ENCODE measurements at regions not wholly inside any gene's neighbourhood (a gene's known extent, or its start where the extent isn't known, plus 50 kb on each side); places are given as distances from the start of the nearest gene placed in this dataset.

DNA sequence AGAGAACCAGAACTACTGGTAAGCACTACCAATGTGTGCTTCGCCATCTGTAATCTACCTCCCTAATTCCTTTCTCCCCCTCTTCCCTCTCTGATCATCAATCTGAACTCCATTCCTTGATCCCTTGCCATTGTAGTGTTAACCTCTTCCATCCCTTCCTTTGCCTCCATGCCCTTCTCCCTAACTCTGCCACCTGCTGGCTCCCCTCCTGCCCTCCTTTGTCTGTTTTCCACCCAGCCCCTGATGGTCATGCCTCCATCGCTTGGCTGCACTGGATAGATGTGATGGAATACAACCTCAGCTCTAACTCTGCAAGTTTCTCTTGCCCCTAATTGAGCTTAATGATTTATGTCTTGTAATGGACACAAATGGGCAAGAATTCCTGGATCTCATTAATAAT is 108.2 kb upstream of the ASIC2 start:
- H4K20me1 ChIP-seq (ENCODE audit: control insufficient read depth, insufficient read depth): no peaks in the 10 kb centered on the region
- TF ChIP-seq ETV6 (conservative IDR thresholded peaks at IDR 0.05 in 1 of 2, IDR thresholded peaks at IDR 0.05 in 1 of 2; ENCODE audit: borderline replicate concordance in 1 of 2, low read depth in 1 of 2): no peak
- TF ChIP-seq NFXL1 (IDR thresholded peaks at IDR 0.05; ENCODE audit: borderline replicate concordance): no peak
- TF ChIP-seq, protein P1, sequence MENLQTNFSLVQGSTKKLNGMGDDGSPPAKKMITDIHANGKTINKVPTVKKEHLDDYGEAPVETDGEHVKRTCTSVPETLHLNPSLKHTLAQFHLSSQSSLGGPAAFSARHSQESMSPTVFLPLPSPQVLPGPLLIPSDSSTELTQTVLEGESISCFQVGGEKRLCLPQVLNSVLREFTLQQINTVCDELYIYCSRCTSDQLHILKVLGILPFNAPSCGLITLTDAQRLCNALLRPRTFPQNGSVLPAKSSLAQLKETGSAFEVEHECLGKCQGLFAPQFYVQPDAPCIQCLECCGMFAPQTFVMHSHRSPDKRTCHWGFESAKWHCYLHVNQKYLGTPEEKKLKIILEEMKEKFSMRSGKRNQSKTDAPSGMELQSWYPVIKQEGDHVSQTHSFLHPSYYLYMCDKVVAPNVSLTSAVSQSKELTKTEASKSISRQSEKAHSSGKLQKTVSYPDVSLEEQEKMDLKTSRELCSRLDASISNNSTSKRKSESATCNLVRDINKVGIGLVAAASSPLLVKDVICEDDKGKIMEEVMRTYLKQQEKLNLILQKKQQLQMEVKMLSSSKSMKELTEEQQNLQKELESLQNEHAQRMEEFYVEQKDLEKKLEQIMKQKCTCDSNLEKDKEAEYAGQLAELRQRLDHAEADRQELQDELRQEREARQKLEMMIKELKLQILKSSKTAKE (IDR thresholded peaks at IDR 0.05; ENCODE audit: low read depth, poor library complexity, severe bottlenecking): no peak
- no peak for TF ChIP-seq MEF2B (IDR thresholded peaks at IDR 0.05; ENCODE audit: partially characterized antibody, poor library complexity, severe bottlenecking)
- no peak for TF ChIP-seq FOXM1 (IDR thresholded peaks at IDR 0.05; ENCODE audit: low read depth, low read length)
- no peak for TF ChIP-seq POLR2AphosphoS2 (IDR thresholded peaks at IDR 0.05; ENCODE audit: low read depth, low read length)
- FAIRE-seq (no peak), ATAC-seq (no peak), DNase-seq (ENCODE audit: low read depth, low spot score) (no peak)
- H3K9me3 ChIP-seq (replicated peaks; ENCODE audit: control insufficient read depth, insufficient read depth, low read length): no peaks in the 10 kb centered on the region
- no peak overlapping the region for H3K27ac ChIP-seq (ENCODE audit: control insufficient read depth, insufficient read depth)
- SMC1A ChIA-PET (ENCODE audit: uncharacterized antibody, unreplicated experiment): interaction anchor here (0.7 kb wide), 1 partner anchor 59 kb away, joined by 3 read pairs; no protein-coding TSS in a partner anchor
- no peaks in the 10 kb centered on the region; a peak in 1 of 4 replicates for H3K27me3 ChIP-seq (replicated peaks in 1 of 2; ENCODE audit: control insufficient read depth in 2 of 2, insufficient read depth in 2 of 2, low read length in 1 of 2)
- no peak overlapping the region for H3K9ac ChIP-seq (ENCODE audit: control insufficient read depth, insufficient read depth, low read length)
- no peak overlapping the region for H3K4me2 ChIP-seq (ENCODE audit: control insufficient read depth, insufficient read depth)
- CTCF ChIA-PET: no interaction called here
- no peaks in the 10 kb centered on the region for H3K36me3 ChIP-seq (ENCODE audit: control insufficient read depth in 2 of 2, insufficient read depth in 2 of 2, low read length in 1 of 2)
- no peak overlapping the region for H3K4me3 ChIP-seq
- RAD21 ChIA-PET (ENCODE audit: unreplicated experiment): no interaction called here
- H3K4me1 ChIP-seq (ENCODE audit: control insufficient read depth, insufficient read depth, low read length): no peaks in the 10 kb centered on the region
- WGBS (ENCODE audit: insufficient coverage, insufficient replicate concordance, low lambda C conversion rate, missing lambda C conversion rate): 38% methylated on average over 2 of the region's 2 CpGs
- no TSS peak for BruUV-seq (replicated peaks)
- no peaks in the 10 kb centered on the region for H3K79me2 ChIP-seq (ENCODE audit: control insufficient read depth, insufficient read depth, low read length)
- in situ Hi-C loops (cut with MboI) (no loop called here), intact Hi-C loops (cut with micrococcal nuclease; ENCODE audit: unreplicated experiment) (no loop called here)
- POLR2A ChIA-PET: no interaction called here
- H2AFZ ChIP-seq (ENCODE audit: control insufficient read depth, low read depth, low read length): no peak overlapping the region

DNA sequence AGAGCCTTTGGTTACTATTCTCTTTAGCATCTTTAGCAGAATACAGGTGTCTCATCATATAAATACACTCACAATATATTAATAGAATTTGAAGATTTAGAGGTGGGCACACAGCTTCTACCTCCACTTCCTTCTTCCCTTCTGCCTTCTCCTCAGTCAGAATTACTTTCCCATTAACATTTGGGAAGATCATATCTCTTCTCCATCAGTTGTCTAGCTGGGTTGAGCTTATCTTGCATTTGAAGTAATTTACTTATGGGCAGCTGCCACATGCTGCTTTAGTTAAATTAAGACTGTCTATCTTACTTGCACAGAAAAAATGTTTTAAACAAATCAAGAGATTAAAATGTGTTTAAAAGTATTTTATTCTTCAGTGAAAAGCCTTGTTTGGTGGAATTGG is 110.1 kb upstream of the ASIC2 start:
- DNase-seq (ENCODE audit: low read depth, low spot score) (no peak), ATAC-seq (no peak), FAIRE-seq (no peak)
- Histone ChIP-seq H3K4me1 (ENCODE audit: control insufficient read depth, insufficient read depth, low read length) (no peaks in the 10 kb centered on the region), H3K4me3 (no peak overlapping the region), H3K27me3 (replicated peaks in 1 of 2; ENCODE audit: control insufficient read depth in 2 of 2, insufficient read depth in 2 of 2, low read length in 1 of 2) (no peaks in the 10 kb centered on the region; a peak in 1 of 4 replicates), H3K36me3 (ENCODE audit: control insufficient read depth in 2 of 2, insufficient read depth in 2 of 2, low read length in 1 of 2) (no peaks in the 10 kb centered on the region), H3K9ac (ENCODE audit: control insufficient read depth, insufficient read depth, low read length) (no peak overlapping the region), H3K79me2 (ENCODE audit: control insufficient read depth, insufficient read depth, low read length) (no peaks in the 10 kb centered on the region), H2AFZ (ENCODE audit: control insufficient read depth, low read depth, low read length) (no peak overlapping the region), H3K4me2 (ENCODE audit: control insufficient read depth, insufficient read depth) (no peak overlapping the region), H3K9me3 (replicated peaks; ENCODE audit: control insufficient read depth, insufficient read depth, low read length) (no peaks in the 10 kb centered on the region), H3K27ac (ENCODE audit: control insufficient read depth, insufficient read depth) (no peak overlapping the region), H4K20me1 (ENCODE audit: control insufficient read depth, insufficient read depth) (no peaks in the 10 kb centered on the region)
- in situ Hi-C loops (cut with MboI) (no loop called here), intact Hi-C loops (cut with micrococcal nuclease; ENCODE audit: unreplicated experiment) (no loop called here)
- ChIA-PET RAD21 (ENCODE audit: unreplicated experiment) (no interaction called here), CTCF (no interaction called here), SMC1A (ENCODE audit: uncharacterized antibody, unreplicated experiment) (no interaction called here), POLR2A (no interaction called here)
- no TSS peak for BruUV-seq (replicated peaks)
- TF ChIP-seq, protein P2, sequence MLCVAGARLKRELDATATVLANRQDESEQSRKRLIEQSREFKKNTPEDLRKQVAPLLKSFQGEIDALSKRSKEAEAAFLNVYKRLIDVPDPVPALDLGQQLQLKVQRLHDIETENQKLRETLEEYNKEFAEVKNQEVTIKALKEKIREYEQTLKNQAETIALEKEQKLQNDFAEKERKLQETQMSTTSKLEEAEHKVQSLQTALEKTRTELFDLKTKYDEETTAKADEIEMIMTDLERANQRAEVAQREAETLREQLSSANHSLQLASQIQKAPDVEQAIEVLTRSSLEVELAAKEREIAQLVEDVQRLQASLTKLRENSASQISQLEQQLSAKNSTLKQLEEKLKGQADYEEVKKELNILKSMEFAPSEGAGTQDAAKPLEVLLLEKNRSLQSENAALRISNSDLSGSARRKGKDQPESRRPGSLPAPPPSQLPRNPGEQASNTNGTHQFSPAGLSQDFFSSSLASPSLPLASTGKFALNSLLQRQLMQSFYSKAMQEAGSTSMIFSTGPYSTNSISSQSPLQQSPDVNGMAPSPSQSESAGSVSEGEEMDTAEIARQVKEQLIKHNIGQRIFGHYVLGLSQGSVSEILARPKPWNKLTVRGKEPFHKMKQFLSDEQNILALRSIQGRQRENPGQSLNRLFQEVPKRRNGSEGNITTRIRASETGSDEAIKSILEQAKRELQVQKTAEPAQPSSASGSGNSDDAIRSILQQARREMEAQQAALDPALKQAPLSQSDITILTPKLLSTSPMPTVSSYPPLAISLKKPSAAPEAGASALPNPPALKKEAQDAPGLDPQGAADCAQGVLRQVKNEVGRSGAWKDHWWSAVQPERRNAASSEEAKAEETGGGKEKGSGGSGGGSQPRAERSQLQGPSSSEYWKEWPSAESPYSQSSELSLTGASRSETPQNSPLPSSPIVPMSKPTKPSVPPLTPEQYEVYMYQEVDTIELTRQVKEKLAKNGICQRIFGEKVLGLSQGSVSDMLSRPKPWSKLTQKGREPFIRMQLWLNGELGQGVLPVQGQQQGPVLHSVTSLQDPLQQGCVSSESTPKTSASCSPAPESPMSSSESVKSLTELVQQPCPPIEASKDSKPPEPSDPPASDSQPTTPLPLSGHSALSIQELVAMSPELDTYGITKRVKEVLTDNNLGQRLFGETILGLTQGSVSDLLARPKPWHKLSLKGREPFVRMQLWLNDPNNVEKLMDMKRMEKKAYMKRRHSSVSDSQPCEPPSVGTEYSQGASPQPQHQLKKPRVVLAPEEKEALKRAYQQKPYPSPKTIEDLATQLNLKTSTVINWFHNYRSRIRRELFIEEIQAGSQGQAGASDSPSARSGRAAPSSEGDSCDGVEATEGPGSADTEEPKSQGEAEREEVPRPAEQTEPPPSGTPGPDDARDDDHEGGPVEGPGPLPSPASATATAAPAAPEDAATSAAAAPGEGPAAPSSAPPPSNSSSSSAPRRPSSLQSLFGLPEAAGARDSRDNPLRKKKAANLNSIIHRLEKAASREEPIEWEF (IDR thresholded peaks at IDR 0.05; ENCODE audit: insufficient replicate concordance, low read depth, low read length): no peak
- TF ChIP-seq MTA2 (IDR thresholded peaks at IDR 0.05; ENCODE audit: low read depth): no peak
- TF ChIP-seq JUND (IDR thresholded peaks at IDR 0.05; ENCODE audit: low read depth, low read length): no peak
- TF ChIP-seq CBX3 (IDR thresholded peaks at IDR 0.05; ENCODE audit: borderline replicate concordance, low read depth): no peak
- no peak for TF ChIP-seq SMAD5 (IDR thresholded peaks at IDR 0.05; ENCODE audit: low read depth)
- TF ChIP-seq SMAD1 (IDR thresholded peaks at IDR 0.05; ENCODE audit: low read depth, partially characterized antibody): no peak

Data from GM12878 (cell line).